Posterior cingulate gyrus (tissue), 11 donors: ENCODE measurements at regions not wholly inside any gene's neighbourhood (a gene's known extent, or its start where the extent isn't known, plus 50 kb on each side); places are given as distances from the start of the nearest gene placed in this dataset.
"Not testable (repeated sequence)": the region's sequence is repeated elsewhere in the genome, so short reads cannot be mapped to it uniquely, and the experiment has no call there.

Experiments
- DNase-seq, 10 donors: peaks; one replicate each; pipeline versions ENCODE4 v3.0.0 to v3.0.0-alpha.2; 2020 to 2021; ENCODE audit warnings: mixed read lengths in 3 of 10
- intact Hi-C: fragments of 100-400 bp; cut with DNase I; formaldehyde crosslinking; loops from one replicate; pipeline ENCODE4 v1.15.1; 2023

DNA sequence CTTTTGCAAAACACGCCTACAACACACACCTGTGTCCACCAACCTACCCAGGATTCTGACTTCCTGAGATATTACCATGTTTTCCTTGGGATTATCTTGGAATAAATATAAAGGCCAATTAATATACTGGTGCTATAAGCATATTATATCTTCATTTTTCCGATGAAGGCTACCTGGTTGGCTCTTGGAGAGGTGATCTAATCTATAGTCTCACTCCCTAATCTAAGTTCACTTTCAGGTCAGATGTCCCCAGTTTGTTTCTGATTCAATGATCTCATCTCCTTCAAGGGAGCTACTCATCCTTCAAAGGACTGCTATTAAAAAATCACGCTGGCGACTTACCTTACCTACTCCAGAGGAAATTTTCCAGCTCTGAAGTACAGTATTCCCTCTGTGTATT lies 517.5 kb downstream of the KLF5 start:
- DNase-seq: no peak
- intact Hi-C loops: no loop called here

- no peak for DNase-seq
- intact Hi-C loops: no loop called here
These were observed 514.0 kb downstream of the KLF5 start for GRCh38 chr13:73572824-73573223.

DNA sequence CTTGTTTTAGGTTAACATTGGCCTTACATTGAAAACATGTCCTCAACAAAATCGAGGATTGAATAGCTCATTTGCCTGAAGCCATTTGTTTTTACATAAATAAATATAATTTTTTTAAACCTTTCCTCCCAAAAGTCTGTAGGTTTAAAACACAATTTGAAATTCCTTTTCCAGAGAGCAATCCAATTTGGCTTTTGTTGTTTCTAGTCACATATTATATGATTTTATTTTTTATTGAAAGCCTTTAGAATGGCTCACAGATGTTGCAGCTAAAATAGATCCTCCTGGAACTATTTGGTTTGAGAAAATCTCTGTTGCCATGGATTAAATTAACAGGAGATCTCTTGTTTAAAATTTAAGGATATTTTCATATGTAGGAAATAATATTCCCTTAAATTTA lies 512.6 kb downstream of the KLF5 start:
- intact Hi-C loops: no loop called here
- DNase-seq: no peak

DNA sequence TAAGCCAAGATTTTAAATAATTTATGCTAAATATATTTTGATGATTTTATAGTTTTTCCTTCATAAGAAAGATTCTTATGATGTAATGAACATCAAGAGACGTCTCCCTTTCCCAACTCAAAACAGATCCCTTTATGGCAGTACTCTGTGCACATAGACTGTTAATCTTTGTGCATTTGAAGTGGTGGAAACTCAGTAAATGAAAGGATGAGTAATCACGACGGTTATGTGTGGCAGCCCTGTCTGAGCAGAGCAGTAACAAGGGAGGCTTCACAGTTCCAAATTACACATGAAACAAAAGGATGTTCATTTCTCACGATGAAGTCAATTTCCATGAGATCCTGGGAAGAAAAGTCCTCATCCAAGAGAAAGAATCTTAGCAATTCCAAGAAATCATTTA lies 498.1 kb downstream of the KLF5 start:
- intact Hi-C loops: no loop called here

DNA sequence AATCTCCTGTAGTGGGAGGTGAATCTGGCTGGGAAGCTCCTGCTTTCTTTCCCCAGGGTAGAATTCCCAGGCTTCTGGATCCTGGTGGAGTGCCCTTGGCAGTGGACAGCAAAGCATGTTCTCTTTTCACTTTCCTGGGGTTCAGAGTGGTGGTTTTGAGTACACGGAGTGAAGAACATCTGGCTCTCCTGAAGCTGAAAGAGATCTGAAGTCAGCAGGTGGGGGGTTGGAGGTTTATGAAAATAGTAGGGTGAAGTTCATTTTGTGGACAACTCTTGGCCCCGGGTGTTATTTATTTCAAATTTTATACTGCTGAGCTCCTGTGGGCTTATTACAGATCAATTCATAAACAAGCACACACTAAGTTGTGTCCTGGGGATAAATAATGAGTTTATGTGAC lies 497.3 kb downstream of the KLF5 start:
- DNase-seq: peak in 2 of 10 donors; percentile 6 to 70
- intact Hi-C loops: no loop called here

More for the DNA sequence above, 498.1 kb downstream of the KLF5 start:
- no peak for DNase-seq

GRCh38 chr13:73551736-73552135 lies 492.9 kb downstream of the KLF5 start:
- intact Hi-C loops: no loop called here
- no peak for DNase-seq

- DNase-seq: no peak
- intact Hi-C loops: no loop called here
These were observed 490.9 kb downstream of the KLF5 start for GRCh38 chr13:73549717-73550116.

DNA sequence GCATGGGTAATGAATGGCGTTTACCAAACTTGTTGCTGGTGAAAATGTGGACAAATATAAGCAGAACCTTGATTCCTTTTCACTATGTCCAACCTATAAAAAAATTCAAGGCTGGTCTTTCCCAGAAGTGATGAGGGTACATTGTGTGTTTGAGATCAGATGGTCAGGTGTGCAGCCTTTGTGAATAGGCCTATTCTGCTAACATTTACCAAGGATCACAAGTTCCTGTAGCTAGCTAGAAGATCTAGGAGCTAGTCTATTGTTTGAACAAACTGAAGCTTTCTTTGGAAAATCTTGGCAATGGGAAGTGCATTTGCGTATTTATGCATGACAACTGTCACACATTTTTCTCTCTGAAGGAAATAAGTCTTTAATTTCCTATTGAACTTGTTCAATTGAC lies 489.6 kb downstream of the KLF5 start:
- intact Hi-C loops: no loop called here
- no peak for DNase-seq

DNA sequence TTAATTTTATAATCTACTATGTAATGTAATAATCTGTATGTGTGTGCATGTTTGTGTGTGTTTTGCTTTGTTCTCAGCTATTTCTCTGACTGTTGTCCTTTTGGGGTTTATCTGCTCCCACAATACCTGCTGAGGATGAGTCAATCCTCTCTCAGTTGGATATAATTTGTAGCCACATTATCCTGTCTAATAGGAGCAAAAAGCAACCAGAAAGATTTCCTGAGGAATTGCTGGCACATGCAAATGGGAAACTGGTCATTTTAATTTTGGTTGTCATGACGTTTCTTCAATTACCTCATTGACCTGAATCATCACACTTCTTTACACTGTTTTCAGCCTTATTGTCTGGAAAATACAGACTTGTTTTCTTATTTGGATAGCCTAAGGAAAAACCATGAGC lies 488.4 kb downstream of the KLF5 start:
- DNase-seq: no peak
- intact Hi-C loops: no loop called here

- intact Hi-C loops: no loop called here
- DNase-seq: no peak
These were observed 485.4 kb downstream of the KLF5 start for GRCh38 chr13:73544175-73544574.

- intact Hi-C loops: no loop called here
These were observed 483.6 kb downstream of the KLF5 start for GRCh38 chr13:73542446-73542845.

GRCh38 chr13:73536865-73537264 lies 478.1 kb downstream of the KLF5 start:
- intact Hi-C loops: no loop called here
- no peak for DNase-seq

More at GRCh38 chr13:73542446-73542845, 483.6 kb downstream of the KLF5 start:
- DNase-seq: no peak

- intact Hi-C loops: no loop called here
- no peak for DNase-seq
These were observed 476.5 kb downstream of the KLF5 start for GRCh38 chr13:73535341-73535740.

DNA sequence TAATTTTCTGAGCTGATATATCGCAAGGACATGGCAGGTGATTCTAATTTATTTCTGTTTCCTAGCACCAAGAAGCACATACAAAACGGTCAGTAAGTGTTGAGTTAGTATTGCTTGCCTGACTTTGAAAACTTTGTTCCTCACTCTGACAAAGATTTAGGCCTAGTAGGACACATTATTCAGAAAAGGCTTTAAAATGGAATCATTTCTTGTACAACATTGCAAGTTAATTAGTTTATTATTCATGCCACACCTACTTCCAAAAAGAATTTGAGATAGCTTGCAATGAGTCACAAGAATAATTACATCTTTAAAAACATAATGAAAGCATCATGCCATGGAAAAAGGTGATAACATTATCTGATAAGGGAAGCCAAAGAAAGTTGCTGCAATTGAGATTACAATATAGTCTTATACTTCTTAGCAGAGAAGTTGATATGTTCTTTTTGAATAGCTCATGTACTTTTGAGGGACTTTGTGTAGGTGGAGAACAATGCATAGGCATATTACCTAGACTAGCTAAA lies 474.2 kb downstream of the KLF5 start:
- intact Hi-C loops: no loop called here
- DNase-seq: no peak

GRCh38 chr13:73532582-73532981 lies 473.8 kb downstream of the KLF5 start:
- DNase-seq: no peak
- intact Hi-C loops: no loop called here

GRCh38 chr13:73531014-73531413 lies 472.2 kb downstream of the KLF5 start:
- DNase-seq: no peak
- intact Hi-C loops: no loop called here

- no peak for DNase-seq
- intact Hi-C loops: no loop called here
These were observed 464.1 kb downstream of the KLF5 start for GRCh38 chr13:73522937-73523336.

DNA sequence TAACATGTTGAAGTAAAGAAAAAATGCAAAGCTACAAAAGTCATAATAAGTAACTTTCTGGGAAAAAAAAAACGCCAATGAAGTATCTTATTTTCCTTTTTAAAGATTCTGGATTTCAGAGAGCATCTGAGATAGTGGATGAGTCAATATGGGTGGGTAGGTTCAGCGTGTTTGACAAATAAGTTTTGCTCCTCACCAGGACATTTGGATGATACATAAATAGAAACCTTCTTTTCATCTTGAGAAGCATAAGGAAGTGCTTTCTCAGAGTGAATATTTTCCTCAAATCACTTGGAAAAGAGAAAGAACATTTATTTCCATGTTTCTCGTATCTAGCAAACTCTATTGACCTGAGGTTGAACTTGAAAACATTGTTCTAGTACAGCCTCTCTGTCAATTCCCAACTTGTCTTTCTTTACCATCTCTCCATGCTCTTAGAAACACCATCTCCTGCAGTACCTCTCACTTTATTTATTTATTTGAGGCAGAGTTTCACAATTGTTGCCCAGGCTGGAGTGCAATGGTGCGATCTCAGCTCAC lies 463.2 kb downstream of the KLF5 start:
- no peak for DNase-seq
- intact Hi-C loops: no loop called here

DNA sequence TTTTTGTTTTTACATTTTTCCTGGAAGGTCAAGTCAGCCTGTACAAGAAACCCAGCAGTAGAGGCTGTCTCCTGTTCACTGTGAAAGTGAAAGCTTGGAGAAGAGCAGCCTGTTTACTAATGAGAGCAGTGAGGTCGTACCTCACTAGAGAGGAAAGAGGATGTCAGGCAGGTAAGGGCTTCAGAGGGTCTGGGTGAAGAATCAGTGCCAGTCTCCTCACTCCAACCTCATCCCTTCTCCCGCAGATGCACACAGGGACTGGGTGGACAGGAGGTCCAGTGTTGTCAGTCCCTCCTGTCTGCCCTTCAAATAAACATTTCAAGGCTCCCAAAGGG lies 462.5 kb downstream of the KLF5 start:
- intact Hi-C loops: no loop called here
- no peak for DNase-seq

DNA sequence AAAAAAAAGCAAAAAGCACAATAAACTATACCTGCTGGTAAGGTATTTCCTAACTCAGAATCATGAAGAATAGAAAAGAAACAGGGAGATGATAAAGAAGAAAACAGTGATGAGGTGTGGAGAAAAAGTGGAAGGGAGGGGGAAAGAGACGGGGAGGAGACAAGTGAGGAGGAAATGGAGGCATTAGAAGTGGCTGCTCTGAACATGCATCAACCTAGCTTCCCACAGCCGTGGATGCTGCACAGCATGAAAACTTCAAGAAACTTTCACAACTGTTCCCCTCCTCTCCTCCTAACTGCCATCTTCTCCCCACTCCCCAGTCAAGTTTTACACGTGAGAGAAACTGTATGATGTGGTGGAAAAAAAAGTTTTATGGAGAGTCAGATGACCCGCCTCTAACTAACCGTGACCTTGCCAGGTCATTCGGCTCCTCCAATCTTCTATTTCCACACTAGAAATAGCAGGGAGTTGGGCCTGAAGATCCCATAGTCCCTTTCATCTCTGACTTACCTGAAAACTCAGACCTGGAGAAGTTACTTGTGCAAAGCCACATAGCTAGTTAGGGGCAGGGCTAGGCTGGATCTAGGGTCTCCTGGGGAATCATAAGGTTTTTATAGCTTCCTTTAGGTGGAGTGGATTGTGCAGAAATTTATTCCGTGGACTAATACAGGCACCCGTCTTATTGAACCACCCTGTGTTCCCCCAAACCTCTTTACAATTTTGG lies 461.9 kb downstream of the KLF5 start:
- intact Hi-C loops: no loop called here
- no peak for DNase-seq

GRCh38 chr13:73520135-73520534 lies 461.3 kb downstream of the KLF5 start:
- intact Hi-C loops: not testable (repeated sequence)

DNA sequence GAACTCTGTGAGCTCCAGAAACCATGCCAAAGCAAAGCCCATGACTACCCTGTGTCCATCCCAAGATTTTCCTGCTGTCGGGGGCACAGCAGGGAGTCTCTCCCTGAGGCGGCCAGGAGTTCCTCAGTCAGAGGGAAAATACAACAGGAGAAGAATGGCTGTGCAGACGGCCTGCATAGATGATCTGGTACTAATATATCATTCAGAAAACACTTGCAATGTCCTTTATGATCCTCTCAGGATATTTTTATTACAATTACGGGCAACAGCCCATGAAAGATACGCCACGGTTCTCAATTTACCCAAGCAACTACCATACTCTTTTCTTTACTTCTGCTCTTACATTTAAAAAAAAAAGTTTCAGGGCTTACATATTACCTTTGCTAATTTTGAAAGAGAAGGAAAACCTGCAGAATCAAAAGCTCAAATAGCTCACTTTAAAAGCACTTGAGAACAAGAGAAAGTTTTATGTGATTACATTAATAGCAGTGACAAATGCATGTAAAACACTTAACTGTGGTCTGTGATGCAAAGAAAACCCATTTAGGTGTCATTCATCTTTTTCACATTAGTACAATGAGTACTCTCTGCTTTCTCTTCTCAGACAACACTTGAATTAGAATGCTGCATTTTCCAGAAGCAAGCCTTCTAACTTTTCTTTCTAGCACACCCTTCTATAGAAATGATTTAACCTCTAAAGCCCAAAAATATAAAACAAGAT lies 460.8 kb downstream of the KLF5 start:
- DNase-seq: no peak
- intact Hi-C loops: no loop called here

More at GRCh38 chr13:73520135-73520534, 461.3 kb downstream of the KLF5 start:
- DNase-seq: not testable (repeated sequence)
